ENCODE measurements at regions not wholly inside any gene's neighbourhood (a gene's known extent, or its start where the extent isn't known, plus 50 kb on each side); places are given as distances from the start of the nearest gene placed in this dataset.
"Not testable (repeated sequence)": the region's sequence is repeated elsewhere in the genome, so short reads cannot be mapped to it uniquely, and the experiment has no call there.

DNA sequence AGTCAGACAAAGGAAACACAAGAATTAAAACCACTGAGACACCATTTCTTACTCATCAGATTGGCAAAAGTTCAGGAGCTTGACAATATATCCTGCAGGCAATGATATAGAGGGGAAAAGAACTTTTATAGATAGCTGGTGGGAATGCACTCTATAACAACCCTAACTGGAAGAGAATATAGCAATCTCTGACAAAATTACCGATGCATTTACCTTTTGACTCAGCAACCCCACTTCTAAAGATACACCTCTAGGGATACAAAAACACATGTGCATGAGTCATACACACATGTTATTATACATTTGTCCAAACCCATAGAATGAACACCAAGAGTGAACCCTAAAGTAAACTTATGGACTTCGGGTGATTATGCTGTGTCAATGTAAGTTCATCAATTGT lies 79.4 kb upstream of the SRD5A2 start:
- no peak for DNase-seq

DNA sequence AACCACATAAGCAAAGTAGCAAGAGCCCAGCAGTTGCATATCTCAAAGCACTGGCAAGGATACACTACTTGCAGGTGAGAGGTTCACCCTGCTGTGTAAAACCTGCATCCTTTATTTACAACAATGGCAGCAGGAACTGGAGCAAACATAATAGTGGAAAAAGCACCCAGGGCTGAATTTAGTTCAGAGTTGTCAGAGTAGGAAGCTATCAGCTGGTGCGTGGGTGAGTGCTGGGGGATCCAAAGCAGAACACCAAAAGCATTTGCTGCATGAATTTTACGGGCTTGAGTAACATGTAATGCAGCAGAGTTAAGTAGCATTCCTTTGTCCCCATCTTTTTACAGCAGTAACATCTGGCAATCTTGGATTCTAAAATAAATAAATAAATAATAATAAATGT lies 73.5 kb upstream of the SRD5A2 start:
- DNase-seq, result no peak

DNA sequence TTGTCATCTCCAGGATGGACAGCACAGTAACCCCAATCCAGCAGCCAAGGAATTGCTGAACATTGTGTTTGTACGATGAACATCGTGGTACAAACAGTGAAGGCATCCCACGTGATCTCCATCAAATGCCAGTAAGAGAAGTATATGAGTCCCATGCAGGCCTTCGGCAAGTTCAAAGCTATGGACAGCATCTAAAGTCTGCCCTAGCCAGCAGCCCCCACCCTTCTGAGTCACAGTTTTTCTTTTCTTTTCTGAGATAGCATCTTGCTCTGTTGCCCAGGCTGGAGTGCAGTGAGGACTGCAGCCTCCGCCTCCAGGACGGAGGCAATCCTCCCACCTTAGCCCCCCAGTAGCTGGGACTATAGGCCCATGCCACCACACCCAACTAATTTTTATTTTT lies 71.0 kb upstream of the SRD5A2 start:
- no peak for DNase-seq

DNA sequence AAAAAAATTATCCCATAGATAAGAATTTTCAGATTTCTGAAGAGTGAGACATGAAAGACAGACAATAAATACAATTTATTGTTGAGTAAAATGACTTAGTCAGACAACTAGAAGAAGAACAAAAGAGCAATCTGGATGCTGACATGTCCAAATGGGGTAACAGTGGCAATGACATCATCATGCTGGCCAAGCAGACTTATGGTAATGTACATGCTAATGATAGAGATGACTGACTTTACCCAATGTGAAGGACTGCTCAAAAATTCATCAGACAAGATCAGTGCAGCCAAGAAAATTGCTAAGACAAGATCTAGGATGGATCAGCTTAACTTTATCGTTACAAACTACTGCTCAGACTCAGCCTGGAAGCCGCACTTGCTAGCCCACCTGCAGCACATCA lies 70.5 kb upstream of the SRD5A2 start:
- no peak for DNase-seq

DNA sequence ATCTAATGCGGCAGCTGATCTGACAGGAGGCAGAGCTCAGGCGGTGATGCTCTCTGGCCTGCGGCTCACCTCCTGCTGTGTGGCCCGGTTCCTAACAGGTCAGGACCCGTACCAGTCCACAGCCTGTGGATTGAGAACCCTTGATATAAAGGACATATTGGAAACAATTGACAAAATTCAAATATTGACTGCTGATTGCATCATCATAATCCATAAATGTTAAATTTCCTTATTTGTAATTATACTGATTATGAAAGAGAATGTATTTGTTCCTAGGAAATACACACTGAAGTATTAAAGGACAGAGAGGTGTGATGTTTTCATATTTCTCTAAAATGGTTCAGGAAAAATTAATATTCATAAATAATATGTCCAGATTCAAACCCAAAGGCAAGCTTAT lies 63.8 kb upstream of the SRD5A2 start:
- no peak for DNase-seq

DNA sequence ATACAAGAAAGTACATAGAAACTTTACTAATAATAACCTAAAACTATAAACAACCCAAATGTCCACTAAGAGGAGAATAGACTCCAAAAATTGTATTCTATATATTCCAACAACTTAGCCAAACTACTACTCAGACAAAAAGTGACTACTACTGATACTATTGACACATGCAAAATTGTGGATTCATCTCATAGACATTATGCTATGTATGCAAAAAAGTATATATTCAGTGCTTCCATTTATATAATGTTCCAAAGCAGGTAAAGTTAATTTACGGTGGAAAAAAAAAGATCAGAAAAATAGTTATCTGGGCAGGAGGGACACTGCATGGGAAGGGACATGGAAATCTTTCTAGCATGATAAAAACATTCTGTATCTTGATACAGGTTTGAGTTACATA lies 62.0 kb upstream of the SRD5A2 start:
- DNase-seq, result no peak

DNA sequence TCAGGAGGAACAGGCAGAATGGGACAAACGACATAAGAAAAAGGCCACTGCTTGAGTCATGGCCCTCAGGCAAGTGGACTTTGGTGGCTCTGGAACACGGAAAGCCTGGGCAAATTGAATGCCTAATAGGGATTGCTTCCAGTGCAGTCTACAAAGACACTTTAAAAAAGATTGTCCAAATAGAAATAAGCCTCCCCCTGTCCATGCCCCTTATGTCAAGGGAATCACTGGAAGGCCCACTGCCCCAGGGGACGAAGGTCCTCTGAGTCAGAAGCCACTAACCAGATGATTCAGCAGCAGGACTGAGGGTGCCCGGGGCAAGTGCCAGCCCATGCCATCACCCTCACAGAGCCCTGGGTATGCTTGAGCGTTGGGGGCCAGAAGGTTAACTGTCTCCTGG lies 51.5 kb upstream of the SRD5A2 start:
- not testable (repeated sequence) for DNase-seq

All from activated effector memory CD4-positive, alpha-beta T cell treated with Interleukin-2 at 50 U/mL for 16 hours (primary cell).